Stimulated activated CD4-positive, alpha-beta T cell treated with anti-CD3 and anti-CD28 coated beads, TNF-alpha, amount 100 ng/mL, for 24 hours (primary cell): ENCODE measurements at regions not wholly inside any gene's neighbourhood (a gene's known extent, or its start where the extent isn't known, plus 50 kb on each side); places are given as distances from the start of the nearest gene placed in this dataset.

ENCODE experiments used
- DNase-seq, 3 experiments: peaks; one replicate each; pipeline ENCODE4 v3.0.0-alpha.2; 2020; ENCODE audit warnings: low read depth in 3 of 3

GRCh38 chr16:7014756-7015155, 317.9 kb upstream of the RBFOX1 start:
- no peak for DNase-seq

- no peak for DNase-seq
Observed at GRCh38 chr16:7013990-7014389, 318.7 kb upstream of the RBFOX1 start.

- no peak for DNase-seq
Observed at GRCh38 chr16:7004266-7004665, 328.4 kb upstream of the RBFOX1 start.

- no peak for DNase-seq
Observed at GRCh38 chr16:6993544-6993943, 339.1 kb upstream of the RBFOX1 start.

GRCh38 chr16:6988846-6989245, 343.8 kb upstream of the RBFOX1 start:
- no peak for DNase-seq

GRCh38 chr16:6977916-6978315, 354.7 kb upstream of the RBFOX1 start:
- DNase-seq, result no peak

DNA sequence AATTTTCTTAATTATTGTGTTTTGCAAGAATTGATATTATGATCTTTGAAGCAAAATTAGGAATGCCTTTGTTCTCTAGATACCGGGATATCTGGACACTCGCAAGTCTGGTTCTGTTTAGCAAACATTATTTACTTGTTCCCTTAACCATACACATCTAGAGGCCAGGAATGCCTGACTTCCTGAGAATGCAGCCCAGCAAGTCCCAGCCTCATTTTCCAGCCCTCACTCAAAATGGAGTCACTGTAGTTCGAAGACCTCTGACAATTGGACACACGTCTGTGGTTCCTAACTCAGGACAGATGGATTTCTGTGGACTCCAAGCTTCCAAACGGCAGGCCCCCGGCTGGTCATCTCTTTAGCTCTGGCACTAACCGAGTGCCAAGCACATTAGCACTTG, 355.4 kb upstream of the RBFOX1 start:
- DNase-seq, result no peak

DNA sequence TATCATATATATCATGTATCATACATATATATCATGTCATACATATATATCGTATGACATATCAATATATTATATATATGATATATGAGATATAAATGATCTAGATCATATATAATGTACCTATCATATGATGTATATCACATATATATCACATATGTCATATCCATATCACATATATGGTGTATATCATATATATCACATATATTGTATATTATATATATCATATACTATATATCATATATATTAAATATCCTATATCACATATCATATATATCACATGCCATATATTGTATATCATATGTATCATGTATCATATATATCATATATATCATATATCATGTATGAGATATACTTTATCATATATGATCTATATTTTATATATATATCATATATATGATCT, 355.9 kb upstream of the RBFOX1 start:
- no peak for DNase-seq

GRCh38 chr16:6970171-6970857, 362.3 kb upstream of the RBFOX1 start:
- no peak for DNase-seq

DNA sequence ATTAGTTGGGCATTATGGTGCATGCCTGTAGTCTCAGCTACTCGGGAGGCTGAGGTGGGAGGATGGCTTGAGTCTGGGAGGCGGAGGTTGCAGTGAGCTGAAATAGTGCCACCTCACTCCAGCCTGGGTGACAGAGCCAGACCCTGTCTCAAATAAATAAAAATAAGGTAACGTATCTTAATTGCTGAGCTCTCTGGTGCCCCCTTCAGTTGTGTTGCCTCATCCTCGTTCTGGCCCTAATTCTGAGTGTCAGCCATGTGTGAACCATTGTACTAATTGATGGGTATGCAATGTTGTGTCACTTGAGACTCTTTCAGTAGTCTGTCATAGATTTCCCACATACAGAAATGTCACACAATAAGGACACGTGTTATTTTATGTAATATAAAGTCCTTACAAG, 363.1 kb upstream of the RBFOX1 start:
- DNase-seq, result no peak

DNA sequence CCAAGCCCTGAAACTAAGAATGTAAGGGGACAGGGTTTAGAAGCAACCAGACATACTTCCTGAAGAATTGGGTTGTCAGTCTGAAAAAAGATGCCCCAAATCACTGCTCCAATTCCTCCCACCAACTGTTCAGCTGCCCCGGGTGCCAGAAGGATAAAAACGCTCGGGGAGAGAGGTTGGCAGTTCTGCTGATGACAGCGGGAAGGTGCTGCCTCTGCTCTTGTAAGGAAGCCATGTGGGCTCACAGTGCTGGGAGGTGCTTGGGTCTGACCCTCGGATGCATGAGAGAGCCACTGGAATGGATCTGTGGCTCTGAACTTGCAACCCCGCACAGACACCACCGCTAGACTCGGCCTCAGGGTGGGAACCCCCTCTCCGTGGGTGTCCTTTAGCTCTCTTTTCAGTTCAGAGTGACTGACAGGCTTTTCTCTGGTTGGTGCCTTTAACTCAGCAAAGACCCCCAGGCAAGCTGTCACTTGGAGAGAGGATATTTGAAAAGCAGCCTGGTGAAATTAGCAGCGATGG, 364.8 kb upstream of the RBFOX1 start:
- DNase-seq, result no peak

DNA sequence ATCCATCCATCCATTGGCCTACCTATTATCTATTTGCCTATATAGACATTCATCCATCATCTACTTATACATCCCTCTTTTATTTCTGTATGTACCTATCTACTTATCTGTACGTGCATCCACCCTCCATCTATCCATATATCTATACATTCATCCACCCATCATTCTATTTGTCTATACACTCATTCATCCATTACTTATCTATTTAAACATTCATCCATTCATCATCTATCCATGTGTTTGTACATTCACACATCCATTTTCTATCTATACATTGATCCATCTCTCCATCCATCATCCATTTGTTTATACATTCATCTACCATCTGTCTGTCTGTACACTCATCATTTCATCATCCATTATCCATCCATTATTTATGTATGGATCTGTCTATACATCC, 365.7 kb upstream of the RBFOX1 start:
- no peak for DNase-seq

GRCh38 chr16:6964679-6965078, 368.0 kb upstream of the RBFOX1 start:
- no peak for DNase-seq

DNA sequence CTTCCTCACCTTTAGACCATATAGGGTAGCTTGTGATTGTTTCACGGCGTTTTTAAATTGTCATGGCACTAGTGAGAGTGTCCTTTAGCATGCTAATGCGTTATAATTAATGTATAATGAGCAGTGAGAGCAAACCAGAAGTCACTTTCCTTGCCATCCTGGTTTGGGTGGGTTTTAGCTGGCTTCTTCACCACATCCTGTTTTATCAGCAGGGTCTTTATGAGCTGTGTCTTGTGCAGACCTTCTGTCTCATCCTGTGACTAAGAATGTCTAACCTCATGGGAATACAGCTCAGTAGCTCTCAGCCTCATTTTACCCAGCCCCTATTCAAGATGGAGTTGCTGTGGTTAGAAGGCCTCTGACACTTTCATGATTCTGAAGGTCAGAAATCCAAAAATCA, 370.9 kb upstream of the RBFOX1 start:
- no peak for DNase-seq

GRCh38 chr16:6958184-6958583, 374.5 kb upstream of the RBFOX1 start:
- DNase-seq, result no peak

- no peak for DNase-seq
Observed at GRCh38 chr16:6957681-6958080, 375.0 kb upstream of the RBFOX1 start.

GRCh38 chr16:6956511-6956910, 376.1 kb upstream of the RBFOX1 start:
- DNase-seq, result no peak

DNA sequence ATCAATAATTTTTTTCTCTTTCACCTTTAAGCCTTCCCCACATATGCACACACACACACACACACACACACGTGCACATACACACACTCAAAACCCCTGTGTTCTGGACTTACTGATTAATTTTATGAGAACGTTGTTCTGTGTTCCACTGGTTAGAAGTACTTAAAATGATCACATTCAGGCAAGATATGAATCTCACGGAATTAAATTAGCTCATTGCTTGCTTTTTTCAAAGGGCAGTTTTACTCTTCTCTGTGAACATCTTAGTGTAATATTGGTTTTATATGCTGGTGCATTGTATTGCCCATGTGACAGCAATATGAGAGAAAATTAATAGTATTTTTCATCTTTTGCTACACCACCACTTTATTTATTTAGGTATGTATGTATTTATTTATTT, 377.3 kb upstream of the RBFOX1 start:
- DNase-seq, result no peak

DNA sequence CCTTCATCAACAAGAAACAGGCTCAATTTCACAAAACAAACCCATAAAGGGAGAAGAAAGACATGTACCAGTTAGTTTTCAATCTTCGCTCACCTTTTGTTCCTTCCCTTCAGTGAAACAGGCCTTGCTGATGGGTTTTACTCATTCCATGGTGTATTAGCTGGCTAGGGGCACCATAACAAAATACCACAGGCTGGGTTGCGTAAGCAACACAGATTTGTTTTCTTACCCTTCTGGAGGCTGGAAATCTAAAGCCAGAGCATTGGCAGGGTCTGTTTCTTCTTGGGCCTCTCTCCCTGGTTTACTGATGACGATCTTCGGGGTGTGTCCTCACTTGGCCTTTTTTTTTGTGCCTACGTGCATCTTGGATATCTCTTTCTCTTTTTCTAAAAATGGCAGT, 383.4 kb upstream of the RBFOX1 start:
- no peak for DNase-seq

- no peak for DNase-seq
Observed at GRCh38 chr16:6947291-6947690, 385.4 kb upstream of the RBFOX1 start.

- DNase-seq, result no peak
Observed at GRCh38 chr16:6946802-6947201, 385.8 kb upstream of the RBFOX1 start.

DNA sequence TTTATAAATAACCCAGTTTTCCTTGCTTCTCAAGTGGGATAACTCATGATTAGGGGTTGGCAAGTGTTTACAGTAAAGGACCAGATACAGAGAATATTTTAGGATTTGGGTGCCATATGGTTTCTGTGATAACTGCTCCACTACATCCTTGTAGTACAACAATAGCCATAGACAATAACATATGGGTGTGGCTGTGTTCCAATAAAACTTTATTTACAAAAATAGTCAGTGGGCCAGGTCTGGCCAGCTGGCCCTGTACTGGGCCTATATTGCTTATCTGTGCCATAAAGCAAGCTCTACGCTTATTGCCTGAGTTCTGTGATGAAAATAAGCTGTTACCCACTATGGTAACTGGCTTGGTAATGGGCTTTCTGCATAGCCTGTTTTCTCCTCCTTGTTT, 386.5 kb upstream of the RBFOX1 start:
- DNase-seq, result no peak

GRCh38 chr16:6940968-6941367, 391.7 kb upstream of the RBFOX1 start:
- no peak for DNase-seq

DNA sequence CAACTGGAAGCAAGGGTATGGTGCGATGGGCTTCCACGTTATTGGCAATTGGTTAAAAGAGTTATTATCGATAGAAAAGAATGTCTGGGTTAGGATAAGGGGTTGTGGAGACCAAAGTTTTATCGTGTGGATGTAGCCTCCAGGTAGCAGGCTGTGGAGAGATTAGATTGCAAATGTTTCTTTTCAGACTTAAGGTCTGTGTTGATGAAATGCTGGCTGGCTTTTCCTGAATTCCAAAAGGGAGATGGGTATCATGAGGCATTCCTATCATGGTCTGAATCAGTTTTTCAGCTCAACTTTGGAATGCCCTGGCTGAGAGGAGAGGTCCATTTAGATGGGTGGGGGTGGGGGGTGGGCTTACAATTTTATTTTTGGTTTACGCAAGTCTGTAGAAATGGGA, 395.0 kb upstream of the RBFOX1 start:
- DNase-seq, result no peak
